HT-29 (cell line): ENCODE measurements at regions not wholly inside any gene's neighbourhood (a gene's known extent, or its start where the extent isn't known, plus 50 kb on each side); places are given as distances from the start of the nearest gene placed in this dataset.
"Not testable (repeated sequence)": the region's sequence is repeated elsewhere in the genome, so short reads cannot be mapped to it uniquely, and the experiment has no call there.

Source experiments
- DNase-seq: peaks from one replicate; pipeline ENCODE4 v3.0.0-alpha.2; 2015; ENCODE audit warnings: low spot score

GRCh38 chr2:184326066-184326465 is 272.3 kb upstream of the ZNF804A start:
- no peak for DNase-seq

- DNase-seq = not testable (repeated sequence)
Observed at GRCh38 chr2:184327805-184328204, 270.5 kb upstream of the ZNF804A start.

- not testable (repeated sequence) for DNase-seq
Observed at GRCh38 chr2:184330561-184330960, 267.8 kb upstream of the ZNF804A start.

- no peak for DNase-seq
Observed at GRCh38 chr2:184336688-184337087, 261.6 kb upstream of the ZNF804A start.

GRCh38 chr2:184338771-184339170 is 259.6 kb upstream of the ZNF804A start:
- DNase-seq = no peak

GRCh38 chr2:184339966-184340365 is 258.4 kb upstream of the ZNF804A start:
- DNase-seq = no peak

GRCh38 chr2:184346338-184346862 is 251.9 kb upstream of the ZNF804A start:
- no peak for DNase-seq

GRCh38 chr2:184351126-184351525 is 247.2 kb upstream of the ZNF804A start:
- no peak for DNase-seq

GRCh38 chr2:184357033-184357432 is 241.3 kb upstream of the ZNF804A start:
- DNase-seq = no peak

- no peak for DNase-seq
Observed at GRCh38 chr2:184359379-184359778, 238.9 kb upstream of the ZNF804A start.

- peak; percentile 59 for DNase-seq
Observed at GRCh38 chr2:184363213-184363612, 235.1 kb upstream of the ZNF804A start.

GRCh38 chr2:184367211-184367610 is 231.1 kb upstream of the ZNF804A start:
- no peak for DNase-seq

- no peak for DNase-seq
Observed at GRCh38 chr2:184369307-184369706, 229.0 kb upstream of the ZNF804A start.

GRCh38 chr2:184370954-184371353 is 227.4 kb upstream of the ZNF804A start:
- DNase-seq = no peak

- DNase-seq = no peak
Observed at GRCh38 chr2:184371641-184372040, 226.7 kb upstream of the ZNF804A start.

GRCh38 chr2:184372484-184372883 is 225.8 kb upstream of the ZNF804A start:
- no peak for DNase-seq

GRCh38 chr2:184394642-184395041 is 203.7 kb upstream of the ZNF804A start:
- DNase-seq = no peak

GRCh38 chr2:184402381-184402780 is 195.9 kb upstream of the ZNF804A start:
- no peak for DNase-seq

- not testable (repeated sequence) for DNase-seq
Observed at GRCh38 chr2:184407041-184407630, 191.2 kb upstream of the ZNF804A start.

GRCh38 chr2:184410160-184410559 is 188.2 kb upstream of the ZNF804A start:
- DNase-seq = no peak

- DNase-seq = no peak
Observed at GRCh38 chr2:184413221-184413620, 185.1 kb upstream of the ZNF804A start.

- no peak for DNase-seq
Observed at GRCh38 chr2:184413671-184414229, 184.6 kb upstream of the ZNF804A start.

GRCh38 chr2:184416146-184416913 is 182.0 kb upstream of the ZNF804A start:
- no peak for DNase-seq
